ENCODE measurements at regions not wholly inside any gene's neighbourhood (a gene's known extent, or its start where the extent isn't known, plus 50 kb on each side); places are given as distances from the start of the nearest gene placed in this dataset.

DNA sequence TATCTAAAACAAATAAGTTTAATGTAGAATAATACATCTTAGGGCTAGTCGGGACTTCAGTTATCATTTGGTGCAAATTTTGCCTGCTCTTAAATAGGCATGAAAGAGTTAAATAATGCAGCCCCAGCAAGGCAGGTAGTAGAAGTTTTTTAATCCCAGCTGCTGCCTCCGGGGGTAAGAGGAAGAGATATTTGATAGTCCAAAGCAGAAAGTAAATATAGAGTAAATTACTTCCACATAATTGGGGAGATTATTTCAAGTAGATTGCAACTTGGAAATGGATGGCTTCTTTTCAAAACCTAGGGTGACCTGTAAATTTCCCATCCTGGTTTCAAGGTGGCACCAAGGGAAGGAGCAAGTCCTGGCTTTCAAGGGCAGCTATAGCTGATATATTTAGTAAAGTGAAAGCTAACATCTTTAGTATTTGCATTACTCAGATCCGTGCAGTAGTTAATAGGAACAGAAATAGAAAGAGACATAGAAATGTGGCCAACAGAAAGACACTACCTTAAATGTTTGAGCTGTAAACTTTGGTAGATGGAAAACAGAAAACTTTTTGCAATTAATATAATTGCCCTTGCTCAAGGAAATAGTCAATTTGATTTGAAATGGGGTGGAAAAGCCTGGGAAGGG is 109.1 kb downstream of the LMO4 start:
- DNase-seq = no peak

DNA sequence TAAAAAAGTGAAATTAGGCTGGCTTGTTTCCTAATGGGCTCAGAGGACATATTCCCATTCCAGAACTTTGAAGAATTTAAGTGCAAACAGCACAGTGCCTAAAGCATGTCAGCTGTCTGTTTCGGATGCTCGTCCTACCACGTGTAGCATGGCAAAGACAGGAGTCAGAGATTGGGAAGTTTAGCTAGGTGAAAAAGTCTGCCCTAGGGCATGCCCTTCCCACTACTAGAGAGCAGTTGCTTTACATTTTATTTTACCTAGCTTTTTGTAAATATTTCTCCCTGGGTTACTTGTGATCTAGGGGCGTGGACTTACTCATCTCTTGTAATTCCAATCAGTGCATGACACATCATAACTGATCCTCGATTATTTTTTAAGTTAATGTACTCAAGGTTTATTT is 111.1 kb downstream of the LMO4 start:
- no peak for DNase-seq

DNA sequence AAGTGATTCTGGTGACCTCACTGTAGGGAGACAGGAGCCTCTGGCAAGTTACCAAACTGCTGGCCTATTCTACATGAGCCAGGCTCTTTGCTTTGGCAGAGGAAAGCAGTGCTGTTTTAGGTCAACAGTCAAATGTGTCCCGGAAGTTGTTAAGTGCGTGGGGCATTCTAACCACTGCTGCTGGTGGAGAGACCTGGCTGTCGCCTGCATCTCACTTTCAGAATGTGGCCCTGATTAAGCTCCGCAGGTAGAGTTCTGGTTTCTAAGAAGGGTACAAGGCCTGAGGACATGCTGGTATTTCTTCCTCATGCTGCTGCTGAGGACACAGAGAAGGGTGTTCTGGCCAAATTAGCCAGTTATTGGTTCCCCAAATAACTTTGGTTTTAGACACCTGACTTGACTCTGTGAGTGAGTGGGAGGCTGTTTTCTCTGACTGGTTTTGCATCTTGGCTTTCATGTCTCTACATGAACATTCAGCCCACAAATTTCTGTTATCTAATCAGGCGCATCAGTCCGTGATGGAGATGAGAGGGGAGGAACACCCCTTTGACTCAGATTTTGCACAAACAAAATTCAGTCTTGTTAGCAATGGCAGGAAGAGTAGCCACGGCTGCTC is 120.8 kb downstream of the LMO4 start:
- no peak for DNase-seq

DNA sequence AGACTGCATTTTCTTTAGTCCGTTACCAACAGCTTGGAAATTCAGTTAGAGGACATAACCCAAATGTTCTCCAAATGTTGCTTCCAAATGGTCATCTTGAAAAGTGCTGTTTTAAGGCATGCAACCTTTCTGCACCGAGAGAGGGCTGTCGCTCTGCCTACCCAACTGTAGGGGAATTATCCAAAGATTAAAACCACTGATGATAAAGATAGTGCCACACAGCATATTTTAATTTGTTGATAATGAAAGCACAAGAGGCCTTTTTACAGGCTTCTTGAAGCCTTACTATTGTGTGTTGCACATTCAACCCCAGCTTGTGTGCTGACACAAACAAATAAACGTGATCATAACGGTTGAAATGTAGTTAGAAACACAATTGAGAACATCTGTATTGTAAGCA is 121.5 kb downstream of the LMO4 start:
- DNase-seq = no peak

DNA sequence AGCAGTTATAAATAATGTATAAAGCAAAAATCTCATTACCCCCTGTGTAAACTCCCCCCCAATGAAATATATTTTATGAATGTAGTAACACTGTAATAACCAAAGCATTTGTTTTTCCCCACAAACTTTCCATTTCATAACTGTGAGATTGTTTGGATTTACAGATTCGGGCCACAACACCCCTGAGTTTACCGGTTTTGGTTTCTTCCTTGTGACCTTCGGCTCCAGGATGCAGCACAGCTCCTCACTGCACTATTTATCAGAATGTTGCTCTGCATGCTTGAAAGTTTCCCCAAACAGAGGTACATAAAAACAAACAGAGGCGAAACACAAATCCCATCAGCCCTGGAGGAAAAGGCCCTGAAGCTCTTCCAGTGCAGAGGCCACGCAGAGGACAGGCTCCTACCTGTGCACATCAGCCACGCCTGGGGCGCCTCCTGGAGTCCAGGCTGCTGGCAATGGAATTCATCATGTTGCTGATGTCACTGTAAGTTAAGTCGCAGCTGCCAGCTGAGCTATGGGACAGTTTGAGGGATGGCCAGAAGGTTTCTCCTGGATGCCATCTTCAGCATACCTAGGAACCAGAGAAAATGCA is 122.0 kb downstream of the LMO4 start:
- DNase-seq = no peak

DNA sequence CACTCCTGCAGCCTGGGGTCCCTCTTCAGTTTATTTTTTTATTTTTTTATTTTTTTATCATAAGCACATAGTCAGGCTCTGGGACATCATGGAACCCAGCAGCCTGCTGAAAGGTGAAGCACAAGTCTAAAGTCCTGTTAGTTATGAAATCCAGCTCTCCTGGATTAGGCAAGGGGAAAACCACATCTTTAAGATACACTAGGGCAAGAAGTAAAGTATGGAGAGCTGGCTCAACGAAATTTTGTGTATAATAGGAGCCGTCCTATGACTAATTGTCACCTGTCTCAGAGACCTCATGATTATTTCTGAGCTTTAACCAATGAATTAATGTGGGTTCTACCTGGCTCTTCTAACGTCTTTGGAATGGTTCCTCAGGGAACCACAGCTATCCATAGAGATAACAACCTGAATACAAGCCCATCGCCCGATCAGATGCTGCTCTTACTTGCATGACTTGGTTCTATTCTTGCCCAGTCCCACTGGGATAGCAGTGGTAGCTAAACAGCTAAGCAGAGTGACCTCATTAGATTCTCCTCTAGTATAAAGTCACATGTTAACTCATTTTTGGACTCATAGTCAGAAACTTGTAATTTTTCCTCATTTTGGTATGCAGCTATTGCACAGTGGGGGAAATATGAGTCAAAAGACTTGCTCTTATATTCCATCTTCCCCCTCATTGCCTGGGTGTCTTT is 122.7 kb downstream of the LMO4 start:
- no peak for DNase-seq

DNA sequence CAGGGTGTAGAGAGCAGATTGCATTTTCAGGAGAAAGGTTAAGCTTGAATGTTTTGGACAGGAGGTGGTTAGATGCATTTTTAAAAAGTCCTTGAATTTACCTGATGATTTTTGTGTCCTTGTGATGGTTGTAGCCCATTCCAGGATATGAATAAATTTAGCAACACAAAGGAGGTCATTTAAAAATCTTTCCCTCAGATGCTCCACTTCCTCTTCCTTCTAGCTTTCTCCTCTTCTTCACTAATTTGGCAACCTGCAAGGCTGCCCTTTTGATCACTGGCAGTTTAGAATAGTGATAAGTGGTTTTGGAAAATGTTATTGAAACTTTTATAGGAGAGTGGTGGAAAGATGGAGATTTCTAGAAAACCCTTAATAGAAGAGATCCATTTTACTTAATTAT is 124.0 kb downstream of the LMO4 start:
- DNase-seq = no peak

DNA sequence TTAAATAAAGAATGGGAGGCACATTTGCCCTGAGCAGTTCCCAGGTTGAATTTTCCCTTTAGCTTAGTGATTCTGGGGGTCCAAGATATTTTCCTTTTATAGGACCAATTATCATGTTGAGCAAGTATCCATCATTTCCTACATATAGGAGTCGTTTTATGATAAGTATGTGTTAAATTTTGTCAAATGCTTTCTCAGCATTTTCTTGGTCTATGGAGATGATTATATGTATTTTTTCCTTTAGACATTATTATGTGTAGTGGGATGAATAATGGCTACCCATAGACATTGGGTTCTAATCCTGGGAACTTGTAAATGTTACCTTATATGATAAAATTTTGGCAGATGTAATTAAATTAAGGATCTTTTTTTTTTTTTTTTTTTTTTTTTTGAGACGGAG is 128.7 kb downstream of the LMO4 start:
- no peak for DNase-seq

DNA sequence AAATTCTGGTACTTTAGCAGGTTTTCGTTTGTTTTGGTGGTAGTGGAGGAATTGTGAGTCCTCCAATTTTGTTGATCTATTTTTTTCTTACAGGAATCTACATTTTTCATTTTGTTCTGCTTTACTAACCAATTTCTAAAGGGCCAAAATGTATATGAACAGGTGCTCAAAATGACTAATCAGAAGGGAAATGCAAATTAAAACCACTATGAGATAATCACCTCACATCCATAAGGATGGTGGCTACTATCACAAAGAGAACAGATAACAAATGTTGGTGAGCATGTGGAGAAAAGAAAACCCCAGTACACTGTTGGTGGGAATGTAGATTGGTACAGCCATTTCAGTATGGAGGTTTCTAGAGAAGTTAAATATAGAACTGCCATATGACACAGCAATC is 134.2 kb downstream of the LMO4 start:
- no peak for DNase-seq

DNA sequence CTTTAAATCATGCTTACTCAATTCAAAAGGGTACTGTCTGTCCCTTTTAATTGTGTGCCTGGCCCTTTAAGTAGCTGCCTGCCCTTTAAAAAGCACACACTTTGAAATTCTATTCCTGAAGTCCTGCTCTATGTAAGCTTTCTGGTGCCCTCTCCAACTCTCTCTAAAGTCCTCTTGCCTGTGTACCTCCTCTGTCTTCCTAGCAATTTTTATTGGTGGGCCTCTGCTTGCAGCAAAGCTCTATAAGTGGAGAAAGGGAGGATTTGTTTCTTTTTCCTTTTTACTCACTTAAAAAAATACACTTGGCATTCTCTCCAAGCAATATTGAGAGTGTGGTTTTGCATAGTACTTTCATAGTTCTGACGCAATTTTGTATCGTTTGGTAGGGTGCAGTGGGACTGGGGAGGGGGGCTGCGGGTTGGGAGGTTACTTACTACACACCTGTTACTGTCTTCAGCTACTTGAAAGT is 135.4 kb downstream of the LMO4 start:
- DNase-seq = no peak

DNA sequence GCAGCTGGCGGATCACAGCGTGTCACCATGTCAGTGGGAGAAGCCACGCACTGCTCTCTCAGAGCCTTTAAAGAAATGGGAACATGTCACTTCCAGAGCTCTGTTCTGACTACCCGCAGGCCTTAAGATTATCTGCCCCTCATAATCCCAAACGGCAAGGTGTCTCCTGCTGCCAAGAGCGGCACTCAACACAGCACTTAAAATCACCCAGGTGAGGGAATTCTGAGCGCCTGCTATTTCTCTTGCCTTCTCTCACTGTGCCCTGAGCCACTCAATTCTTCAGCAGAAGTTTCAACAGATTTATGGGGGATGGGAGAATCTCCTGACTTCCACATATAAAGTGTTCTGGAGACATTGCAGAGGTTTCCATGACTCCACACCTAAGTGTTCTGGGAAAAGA is 137.9 kb downstream of the LMO4 start:
- no peak for DNase-seq

DNA sequence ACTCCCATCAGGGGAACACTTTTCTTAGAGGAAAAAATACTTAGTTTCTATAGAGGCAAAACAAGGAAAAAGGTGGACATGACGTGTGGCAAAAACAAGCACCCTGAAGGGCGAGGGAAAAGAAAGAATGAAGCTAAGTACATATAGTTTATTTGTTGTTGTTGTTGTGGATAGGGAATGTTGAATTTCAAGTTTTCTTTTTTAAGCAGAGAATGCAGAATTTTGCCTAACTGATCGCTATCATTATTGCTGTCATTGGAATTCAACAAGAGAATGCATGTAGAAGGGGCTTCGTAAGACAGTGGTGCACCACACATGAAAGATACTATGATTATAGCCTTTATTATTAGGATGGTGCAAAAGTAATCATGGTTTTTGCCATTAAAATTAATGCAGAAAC is 144.0 kb downstream of the LMO4 start:
- DNase-seq = no peak

DNA sequence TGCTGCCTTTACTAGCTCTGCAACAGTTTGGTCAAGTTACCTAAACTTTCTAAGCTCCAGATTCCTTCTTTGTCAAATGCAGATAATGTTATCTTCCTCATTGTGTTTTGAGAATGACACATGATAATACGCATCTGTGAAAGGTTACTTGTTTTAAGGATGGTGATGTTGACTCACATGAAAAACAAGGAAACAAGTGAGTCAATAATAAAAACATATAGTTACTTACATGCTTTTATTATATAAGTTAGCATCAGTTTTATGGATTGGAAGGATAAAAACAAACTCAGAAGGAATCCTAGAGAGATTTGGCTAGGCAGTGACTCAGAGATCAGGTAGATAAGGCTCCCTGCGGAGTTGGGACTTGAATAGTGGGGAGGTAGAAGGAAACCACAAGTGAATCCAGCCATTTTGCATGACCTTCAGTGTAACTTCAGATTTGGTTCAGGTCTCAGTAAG is 144.6 kb downstream of the LMO4 start:
- DNase-seq = no peak

DNA sequence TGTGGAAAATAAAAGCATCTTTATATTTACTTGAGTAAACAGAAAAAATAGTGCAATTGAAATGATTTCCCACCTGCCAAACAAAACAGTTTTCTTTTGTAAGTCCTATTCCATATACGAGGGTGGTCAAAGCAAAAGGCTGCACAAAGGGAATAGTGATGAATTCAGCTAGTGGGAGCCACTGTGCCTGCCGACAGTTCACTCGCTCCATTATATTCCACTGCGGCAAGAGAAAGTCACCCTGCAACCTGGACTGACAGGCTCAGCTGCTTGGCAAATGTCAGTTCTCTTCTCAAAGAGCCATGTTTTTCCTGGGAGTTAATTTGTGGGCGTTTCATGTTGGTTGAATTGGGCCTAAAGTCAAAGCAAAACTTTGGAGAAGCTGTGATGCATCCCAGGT is 145.4 kb downstream of the LMO4 start:
- peak in 2 of 14 donors; percentile 6 to 22 for DNase-seq

DNA sequence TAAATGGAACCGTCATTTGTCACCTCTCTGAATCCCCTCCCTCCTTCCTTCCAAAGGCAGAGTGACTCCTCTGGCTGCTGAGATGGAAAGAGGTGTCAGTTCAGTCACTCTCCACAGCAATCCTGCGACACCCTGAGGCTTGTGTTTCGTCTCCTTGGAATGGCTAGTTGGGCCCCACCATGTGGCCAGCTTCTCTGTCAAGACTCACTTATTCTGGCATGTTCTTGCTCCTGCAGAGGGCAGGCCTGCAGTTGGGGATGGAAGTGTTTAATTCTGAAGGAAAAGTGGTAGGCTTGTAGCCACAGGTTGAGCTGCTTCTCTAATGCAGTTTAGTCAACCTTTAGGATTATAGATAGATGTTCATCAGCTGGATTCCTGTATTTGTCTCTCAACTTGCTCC is 149.6 kb downstream of the LMO4 start:
- peak in 1 of 14 donors; percentile 4 for DNase-seq

DNA sequence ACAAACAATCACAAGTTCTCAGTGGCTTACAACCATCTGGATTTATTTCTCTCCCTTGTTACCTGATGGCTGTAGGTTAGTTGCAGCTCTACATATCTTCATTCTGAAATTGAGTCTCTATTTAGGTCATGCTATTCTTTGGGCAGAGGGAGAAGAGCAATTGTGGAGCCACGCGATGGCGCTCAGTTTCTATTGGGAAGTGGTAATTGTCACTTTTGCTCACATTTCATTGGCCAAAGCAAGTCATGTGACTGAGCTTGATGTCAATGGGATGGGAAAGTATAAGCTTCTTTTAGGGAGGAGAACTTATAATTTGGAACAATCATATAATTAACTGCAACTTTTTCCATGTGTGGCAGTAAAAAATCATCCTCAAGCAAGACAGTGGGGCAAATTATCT is 166.5 kb downstream of the LMO4 start:
- no peak for DNase-seq

DNA sequence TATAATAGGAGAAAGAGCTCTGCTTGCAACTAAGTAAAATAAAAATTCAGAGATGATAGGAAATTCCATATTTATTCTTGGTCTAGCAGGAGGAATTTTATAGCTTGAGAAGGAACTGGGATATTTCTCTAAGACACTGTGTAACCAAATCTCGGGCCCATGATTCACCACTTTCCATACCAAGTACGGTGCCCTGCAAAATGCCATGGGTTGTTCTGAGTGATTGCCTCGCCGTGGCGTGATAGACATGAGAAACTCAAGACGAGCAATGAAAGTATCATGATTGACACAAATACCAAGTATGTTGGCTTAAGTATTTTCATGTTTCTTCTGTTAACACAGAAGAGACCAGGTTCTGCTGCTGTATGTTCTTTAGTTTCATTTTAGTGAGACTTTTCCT is 167.2 kb downstream of the LMO4 start:
- DNase-seq = no peak

DNA sequence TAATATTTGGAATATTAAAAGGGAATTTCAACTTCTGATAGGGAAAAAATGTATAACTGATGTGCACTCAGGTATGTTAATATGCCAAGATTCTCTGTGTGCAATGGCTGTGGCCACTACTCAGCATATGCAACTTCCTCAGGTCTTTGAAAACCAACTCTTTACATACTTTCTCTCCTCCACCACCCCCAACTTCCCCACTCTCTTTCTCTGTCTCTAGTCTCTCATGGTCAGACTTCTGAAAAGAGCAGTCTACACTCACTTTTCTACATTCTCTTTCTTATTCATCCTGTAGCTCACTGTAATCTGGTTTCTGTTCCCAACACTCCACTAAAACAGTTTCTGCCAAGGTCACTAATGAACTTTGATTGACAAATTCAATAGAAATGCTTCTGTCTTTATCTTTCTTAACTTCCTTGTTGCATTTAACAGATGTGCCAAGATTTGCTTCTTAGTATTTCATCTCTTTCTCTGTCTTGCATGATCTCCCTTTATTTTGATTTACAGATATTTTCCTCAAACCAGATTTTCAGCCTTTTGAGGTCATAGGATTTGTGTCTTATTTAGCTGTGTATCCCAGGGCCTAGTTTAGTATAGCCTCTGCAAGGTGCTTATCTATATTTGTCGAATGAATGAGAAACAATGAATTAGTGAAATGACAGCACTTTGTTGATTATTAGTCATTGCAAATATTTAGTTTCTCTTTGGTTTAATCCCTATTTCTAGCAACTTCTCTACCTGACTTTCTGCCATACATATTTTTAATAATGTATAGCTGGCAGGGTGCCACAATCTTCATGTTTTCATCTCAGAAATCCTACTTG is 168.9 kb downstream of the LMO4 start:
- no peak for DNase-seq

DNA sequence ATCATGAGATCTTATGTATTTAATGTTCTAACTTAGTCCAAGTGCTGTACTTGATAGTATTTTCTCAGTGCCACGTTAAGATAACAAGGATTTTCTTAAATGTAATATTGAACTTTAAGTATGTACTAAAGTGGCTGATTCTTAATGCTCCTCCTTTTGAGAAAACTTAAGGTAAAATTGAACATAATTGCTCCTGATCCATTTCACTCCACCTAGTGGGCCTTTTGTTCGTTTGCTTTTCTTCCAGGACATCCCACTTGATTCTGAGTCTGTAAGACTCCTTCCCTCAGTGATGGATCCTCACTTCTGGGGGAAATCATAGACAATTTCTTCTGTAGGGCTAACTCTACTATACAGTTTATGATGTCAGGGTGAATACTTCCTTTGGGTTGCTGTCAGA is 173.1 kb downstream of the LMO4 start:
- no peak for DNase-seq

DNA sequence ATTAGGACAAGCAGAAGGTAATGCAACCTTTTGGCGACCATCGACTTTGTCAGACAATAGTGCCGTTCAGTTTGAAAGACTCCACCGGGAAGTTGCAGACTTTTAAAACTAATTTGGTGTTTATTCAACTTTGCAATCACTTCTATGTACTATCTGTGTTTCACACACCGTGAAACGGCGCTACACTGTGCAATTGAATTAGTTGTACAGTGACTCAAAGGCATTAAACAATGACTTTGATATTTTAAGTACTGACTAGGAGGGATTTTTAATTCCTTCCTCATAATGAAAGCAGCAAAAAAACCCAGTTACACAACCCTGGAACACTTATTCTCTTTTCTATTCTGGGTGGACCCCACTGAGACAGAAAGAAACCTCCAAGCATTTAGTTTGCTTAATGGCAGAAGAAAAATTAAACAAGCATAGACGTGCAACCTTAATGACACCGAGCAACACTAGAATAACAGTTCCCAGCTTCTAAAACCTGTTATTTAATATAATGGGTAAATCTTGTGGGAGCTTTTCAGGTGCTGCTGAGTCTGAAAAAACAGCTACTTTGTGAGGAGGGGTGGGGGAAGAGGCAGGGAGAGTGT is 176.8 kb downstream of the LMO4 start:
- DNase-seq = no peak

DNA sequence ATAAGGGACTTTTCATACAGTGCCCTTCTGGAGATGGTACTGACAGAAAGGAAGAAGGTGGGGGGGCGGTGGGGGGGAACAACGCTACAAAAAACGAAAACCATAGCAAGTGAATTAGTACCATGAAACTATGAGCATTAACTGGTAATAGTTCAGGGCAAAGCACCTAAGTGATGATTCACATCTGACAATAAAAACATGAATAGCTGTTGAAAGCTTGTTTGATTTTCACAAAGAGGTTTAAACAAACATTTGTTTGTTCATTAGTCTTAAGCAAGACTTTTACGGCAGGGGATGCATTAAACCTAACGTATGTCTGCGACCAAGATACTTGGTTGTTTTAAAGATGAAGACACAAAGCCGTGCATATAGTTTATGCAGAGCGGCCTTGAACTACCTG is 177.5 kb downstream of the LMO4 start:
- no peak for DNase-seq

DNA sequence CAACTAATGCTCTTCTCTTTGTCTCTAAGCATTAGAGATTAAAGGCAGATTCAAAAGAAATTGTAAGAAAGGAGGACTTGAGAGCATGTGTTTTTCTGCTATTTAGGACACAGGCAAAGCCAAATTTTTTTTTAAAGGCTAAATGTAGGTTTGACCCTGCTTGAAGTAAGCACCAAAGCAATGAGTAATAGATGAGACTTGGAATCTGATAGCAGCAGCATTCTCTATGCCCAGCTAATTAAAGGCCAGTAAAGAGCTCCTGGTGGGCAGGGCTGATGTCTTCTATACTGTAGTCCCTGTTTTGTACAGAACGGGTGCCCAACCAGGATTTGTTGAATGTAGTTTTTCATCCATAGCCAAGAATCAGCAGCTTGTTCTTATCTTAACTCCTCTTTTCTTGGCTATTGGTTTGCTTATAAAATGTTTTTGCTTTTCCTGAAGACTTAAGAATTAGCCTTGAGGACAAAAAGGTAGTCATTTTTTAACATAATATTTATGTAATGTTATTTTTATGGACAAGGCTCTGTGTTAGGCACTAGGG is 179.6 kb downstream of the LMO4 start:
- no peak for DNase-seq
